ENCODE measurements at regions not wholly inside any gene's neighbourhood (a gene's known extent, or its start where the extent isn't known, plus 50 kb on each side); places are given as distances from the start of the nearest gene placed in this dataset.

- DNase-seq, result no peak
Observed at GRCh38 chr6:114605656-114606055, 262.8 kb upstream of the HS3ST5 start.

GRCh38 chr6:114600381-114600780 lies 257.6 kb upstream of the HS3ST5 start:
- DNase-seq, result peak in 1 of 2 experiments; percentile 48

GRCh38 chr6:114595591-114595990 lies 252.8 kb upstream of the HS3ST5 start:
- DNase-seq, result no peak

- DNase-seq, result no peak
Observed at GRCh38 chr6:114595186-114595585, 252.4 kb upstream of the HS3ST5 start.

- DNase-seq, result no peak
Observed at GRCh38 chr6:114592506-114592905, 249.7 kb upstream of the HS3ST5 start.

GRCh38 chr6:114588726-114589125 lies 245.9 kb upstream of the HS3ST5 start:
- DNase-seq, result no peak

- no peak for DNase-seq
Observed at GRCh38 chr6:114586298-114586697, 243.5 kb upstream of the HS3ST5 start.

- DNase-seq, result no peak
Observed at GRCh38 chr6:114581293-114581692, 238.5 kb upstream of the HS3ST5 start.

- DNase-seq, result no peak
Observed at GRCh38 chr6:114580882-114581281, 238.1 kb upstream of the HS3ST5 start.

GRCh38 chr6:114579486-114579885 lies 236.7 kb upstream of the HS3ST5 start:
- no peak for DNase-seq

- no peak for DNase-seq
Observed at GRCh38 chr6:114577109-114577508, 234.3 kb upstream of the HS3ST5 start.

GRCh38 chr6:114576330-114576729 lies 233.5 kb upstream of the HS3ST5 start:
- no peak for DNase-seq

- no peak for DNase-seq
Observed at GRCh38 chr6:114569669-114570068, 226.8 kb upstream of the HS3ST5 start.

GRCh38 chr6:114564302-114564933 lies 221.6 kb upstream of the HS3ST5 start:
- no peak for DNase-seq

GRCh38 chr6:114559419-114559818 lies 216.6 kb upstream of the HS3ST5 start:
- no peak for DNase-seq

GRCh38 chr6:114558153-114558552 lies 215.3 kb upstream of the HS3ST5 start:
- no peak for DNase-seq

- no peak for DNase-seq
Observed at GRCh38 chr6:114556846-114557488, 214.1 kb upstream of the HS3ST5 start.

GRCh38 chr6:114550316-114550715 lies 207.5 kb upstream of the HS3ST5 start:
- DNase-seq, result no peak

GRCh38 chr6:114543696-114544095 lies 200.9 kb upstream of the HS3ST5 start:
- DNase-seq, result no peak

- DNase-seq, result no peak
Observed at GRCh38 chr6:114541794-114542193, 199.0 kb upstream of the HS3ST5 start.

- no peak for DNase-seq
Observed at GRCh38 chr6:114537977-114538376, 195.2 kb upstream of the HS3ST5 start.

GRCh38 chr6:114534813-114535212 lies 192.0 kb upstream of the HS3ST5 start:
- no peak for DNase-seq

GRCh38 chr6:114524081-114524480 lies 181.3 kb upstream of the HS3ST5 start:
- no peak for DNase-seq

- no peak for DNase-seq
Observed at GRCh38 chr6:114523508-114523907, 180.7 kb upstream of the HS3ST5 start.

- DNase-seq, result no peak
Observed at GRCh38 chr6:114521926-114522325, 179.1 kb upstream of the HS3ST5 start.
